ENCODE measurements at regions not wholly inside any gene's neighbourhood (a gene's known extent, or its start where the extent isn't known, plus 50 kb on each side); places are given as distances from the start of the nearest gene placed in this dataset.
"Not testable (repeated sequence)": the region's sequence is repeated elsewhere in the genome, so short reads cannot be mapped to it uniquely, and the experiment has no call there.

DNA sequence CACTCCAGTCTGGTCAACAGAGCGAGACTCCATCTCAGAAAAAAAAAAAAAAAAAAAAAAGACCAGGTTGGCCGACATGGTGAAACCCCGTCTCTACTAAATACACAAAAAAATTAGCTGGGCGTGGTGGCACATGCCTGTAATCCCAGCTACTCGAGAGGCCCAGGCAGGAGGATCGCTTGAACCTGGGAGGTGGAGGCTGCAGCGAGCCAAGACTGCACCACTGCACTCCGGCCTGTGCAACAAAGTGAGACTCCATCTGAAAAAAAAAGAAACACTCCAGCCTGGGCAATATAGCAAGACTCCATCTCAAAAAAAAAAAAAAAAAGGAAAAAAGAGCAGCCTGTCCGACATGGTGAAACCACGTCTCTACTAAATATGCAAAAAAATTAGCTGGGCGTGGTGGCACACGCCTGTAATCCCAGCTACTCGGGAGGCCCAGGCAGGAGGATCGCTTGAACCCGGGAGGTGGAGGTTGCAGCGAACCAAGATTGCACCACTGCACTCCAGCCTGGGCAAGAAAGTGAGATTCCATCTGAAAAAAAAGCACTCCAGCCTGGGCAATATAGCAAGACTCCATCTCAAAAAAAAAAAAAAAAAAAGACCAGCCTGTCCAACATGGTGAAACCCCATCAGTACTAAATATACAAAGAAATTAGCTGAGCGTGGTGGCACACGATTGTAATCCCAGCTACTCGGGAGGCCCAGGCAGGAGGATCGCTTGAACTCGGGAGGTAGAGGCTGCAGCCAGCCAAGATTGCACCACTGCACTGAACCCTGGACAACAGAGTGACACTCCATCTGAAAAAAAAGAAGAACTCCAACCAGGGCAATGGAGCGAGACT, 343.3 kb upstream of the PLGLB2 start:
- DNase-seq (ENCODE audit: low spot score); FAIRE-seq: not testable (repeated sequence)

DNA sequence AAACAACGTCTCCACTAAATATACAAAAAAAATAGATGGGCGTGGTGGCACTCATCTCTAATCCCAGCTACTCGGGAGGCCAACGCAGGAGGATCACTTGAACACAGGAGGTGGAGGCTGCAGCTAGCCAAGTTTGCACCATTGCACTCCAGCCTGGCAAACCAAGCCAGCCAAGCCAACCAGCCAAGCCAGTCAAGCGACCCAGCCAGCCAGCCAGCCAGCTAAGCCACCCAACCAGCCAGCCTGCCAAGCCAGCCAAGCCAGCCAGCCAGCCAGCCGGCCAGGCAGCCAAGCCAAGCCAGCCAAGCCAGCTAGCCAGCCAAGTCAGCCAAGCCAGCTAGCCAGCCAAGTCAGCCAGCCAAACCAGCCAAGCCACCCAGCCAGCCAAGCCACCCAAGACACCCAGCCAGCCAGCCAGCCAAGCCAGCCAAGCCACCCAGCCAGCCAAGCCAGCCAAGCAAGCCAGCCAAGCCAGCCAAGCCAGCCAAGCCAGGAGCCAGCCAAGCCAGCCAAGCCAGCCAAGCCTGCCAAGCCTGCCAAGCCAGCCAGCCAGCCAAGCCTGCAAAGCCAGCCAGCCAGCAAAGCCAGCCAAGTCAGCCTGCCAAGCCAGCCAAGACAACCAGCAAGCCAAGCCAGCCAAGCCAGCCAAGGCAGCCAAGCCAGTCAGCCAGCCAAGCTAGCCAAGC, 342.2 kb upstream of the PLGLB2 start:
- FAIRE-seq; DNase-seq (ENCODE audit: low spot score): not testable (repeated sequence)

DNA sequence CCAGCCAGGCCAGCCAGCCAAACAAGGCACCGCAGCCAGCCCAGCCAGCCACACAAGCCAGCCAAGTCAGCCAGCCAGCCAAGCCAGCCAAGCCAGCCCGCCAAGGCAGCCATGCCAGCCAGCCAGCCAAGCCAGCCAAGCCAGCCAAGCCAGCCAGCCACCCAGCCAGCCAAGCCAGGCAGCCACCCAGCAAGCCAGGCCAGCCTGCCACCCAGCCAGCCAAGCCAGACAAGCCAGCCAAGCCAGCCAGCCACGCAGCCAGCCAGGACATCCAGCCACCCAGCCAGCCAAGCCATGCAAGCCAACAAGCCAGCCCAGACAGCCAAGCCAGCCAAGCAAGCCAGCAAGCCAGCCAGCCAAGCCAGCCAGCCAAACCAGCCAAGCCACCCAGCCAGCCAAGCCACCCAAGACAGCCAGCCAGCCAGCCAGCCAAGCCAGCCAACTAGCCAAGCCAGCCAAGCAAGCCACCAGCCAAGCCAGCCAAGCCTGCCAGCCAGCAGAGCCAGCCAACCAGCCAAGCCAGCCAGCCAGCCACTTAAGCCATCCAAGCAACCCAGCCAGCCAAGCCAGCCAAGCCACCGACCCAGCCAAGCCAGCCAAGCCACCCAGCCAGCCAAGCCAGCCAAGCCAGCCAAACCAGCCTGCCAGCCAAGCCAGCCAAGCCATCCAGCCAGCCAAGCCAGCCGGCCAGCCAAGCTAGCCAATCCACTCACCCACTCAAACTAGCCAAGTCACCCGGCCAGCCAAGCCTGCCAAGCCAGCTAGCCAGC, 341.3 kb upstream of the PLGLB2 start:
- FAIRE-seq; DNase-seq (ENCODE audit: low spot score): not testable (repeated sequence)

DNA sequence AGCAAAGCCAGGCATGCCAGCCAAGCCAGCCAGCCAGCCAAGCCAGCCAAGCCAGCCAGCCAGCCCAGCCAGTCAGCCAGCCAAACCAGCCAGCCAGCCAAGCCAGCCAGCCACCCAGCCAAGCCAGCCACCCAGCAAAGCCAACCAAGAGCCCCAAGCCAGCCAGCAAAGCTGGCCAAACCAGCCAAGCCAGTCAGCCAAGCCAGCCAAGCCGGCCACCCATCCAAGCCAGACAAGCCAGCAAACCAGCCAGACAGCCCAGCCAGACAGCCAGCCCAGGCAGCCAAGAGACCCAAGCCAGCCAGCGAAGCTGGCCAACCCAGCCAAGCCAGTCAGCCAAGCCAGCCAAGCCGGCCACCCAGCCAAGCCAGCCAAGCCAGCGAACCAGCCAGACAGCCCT, 338.3 kb upstream of the PLGLB2 start:
- not testable (repeated sequence) for FAIRE-seq; DNase-seq (ENCODE audit: low spot score)

DNA sequence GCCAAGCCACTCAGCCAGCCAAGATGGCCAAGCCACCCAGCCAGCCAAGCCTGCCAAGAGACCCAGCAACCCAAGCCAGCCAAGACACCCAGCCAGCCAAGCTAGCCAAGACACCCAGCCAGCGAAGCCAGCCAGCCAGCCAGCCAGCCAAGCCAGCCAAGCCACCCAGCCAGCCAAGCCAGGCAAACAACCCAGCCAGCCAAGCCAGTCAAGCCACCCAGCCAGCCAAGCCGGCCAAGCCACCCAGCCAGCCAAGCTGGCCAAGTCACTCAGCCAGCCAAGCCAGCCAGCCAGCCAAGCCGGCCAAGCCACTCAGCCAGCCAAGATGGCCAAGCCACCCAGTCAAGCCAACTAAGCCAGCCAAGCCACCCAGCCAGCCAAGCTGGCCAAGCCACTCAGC, 337.5 kb upstream of the PLGLB2 start:
- FAIRE-seq; DNase-seq (ENCODE audit: low spot score): not testable (repeated sequence)

DNA sequence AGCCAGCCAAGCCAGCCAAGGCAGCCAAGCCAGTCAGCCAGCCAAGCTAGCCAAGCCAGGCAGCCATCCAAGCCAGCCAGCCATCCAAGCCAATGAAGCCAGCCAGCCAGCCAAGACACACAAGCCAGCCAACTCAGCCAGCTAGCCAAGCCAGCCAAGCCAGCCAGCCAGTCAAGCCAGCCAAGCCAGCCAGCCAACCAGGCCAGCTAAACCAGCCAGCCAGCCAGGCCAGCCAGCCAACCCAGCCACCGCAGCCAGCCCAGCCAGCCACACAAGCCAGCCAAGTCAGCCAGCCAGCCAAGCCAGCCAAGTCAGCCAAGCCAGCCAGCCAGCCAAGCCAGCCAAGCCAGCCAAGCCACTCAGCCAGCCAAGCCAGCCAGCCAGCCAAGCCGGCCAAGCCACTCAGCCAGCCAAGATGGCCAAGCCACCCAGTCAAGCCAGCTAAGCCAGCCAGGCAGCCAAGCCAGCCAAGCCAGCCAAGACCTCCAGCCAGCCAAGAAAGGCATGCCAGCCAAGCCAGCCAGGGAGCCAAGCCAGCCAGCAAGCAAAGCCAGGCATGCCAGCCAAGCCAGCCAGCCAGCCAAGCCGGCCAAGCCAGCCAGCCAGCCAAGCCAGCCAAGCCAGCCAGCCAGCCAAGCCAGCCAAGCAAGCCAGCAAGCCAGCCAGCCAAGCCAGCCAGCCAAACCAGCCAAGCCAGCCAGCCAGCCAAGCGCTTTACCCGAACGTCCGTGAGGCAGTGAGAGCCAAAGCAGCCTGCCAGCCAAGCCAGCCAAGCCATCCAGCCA, 335.7 kb upstream of the PLGLB2 start:
- DNase-seq (ENCODE audit: low spot score); FAIRE-seq: not testable (repeated sequence)

DNA sequence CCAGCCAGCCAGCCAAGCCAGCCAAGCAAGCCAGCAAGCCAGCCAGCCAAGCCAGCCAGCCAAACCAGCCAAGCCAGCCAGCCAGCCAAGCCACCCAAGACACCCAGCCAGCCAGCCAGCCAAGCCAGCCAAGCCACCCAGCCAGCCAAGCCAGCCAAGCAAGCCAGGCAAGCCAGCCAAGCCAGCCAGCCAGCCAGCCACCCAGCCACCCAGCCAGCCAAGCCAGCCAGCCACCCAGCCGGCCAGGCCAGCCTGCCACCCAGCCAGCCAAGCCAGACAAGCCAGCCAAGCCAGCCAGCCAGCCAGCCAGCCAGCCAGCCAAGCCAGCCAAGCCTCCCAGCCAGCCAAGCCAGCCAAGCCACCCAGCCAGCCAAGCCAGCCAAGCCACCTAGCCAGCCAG, 333.6 kb upstream of the PLGLB2 start:
- DNase-seq (ENCODE audit: low spot score); FAIRE-seq: not testable (repeated sequence)

DNA sequence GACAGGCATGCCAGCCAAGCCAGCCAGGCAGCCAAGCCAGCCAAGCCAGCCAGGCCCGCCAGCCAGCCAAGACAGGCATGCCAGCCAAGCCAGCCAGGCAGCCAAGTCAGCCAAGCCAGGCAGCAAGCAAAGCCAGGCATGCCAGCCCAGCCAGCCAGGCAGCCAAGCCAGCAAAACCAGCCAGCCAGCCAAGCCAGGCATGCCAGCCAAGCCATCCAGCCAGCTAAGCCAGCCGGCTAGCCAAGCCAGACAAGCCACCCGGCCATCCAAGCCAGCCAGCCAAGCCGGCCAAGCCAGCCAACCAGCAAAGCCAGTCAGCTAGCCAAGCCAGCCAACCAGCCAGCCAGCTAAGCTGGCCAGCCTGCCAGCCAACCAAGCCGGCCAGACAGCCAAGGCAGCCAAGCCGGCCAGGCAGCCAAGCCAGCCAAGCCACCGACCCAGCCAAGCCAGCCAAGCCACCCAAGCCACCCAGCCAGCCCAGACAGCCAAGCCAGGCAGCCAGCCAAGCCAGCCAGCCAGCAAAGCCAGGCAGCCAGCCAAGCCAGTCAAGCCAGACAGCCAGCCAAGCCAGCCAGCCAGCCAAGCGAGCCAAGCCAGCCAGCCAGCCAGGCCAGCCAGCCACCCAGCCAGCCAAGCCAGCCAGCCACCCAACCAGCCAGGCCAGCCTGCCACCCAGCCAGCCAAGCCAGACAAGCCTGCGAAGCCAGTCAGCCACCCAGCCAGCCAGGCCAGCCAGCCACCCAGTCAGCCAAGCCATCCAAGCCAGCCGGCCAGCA, 332.9 kb upstream of the PLGLB2 start:
- DNase-seq (ENCODE audit: low spot score); FAIRE-seq: not testable (repeated sequence)

DNA sequence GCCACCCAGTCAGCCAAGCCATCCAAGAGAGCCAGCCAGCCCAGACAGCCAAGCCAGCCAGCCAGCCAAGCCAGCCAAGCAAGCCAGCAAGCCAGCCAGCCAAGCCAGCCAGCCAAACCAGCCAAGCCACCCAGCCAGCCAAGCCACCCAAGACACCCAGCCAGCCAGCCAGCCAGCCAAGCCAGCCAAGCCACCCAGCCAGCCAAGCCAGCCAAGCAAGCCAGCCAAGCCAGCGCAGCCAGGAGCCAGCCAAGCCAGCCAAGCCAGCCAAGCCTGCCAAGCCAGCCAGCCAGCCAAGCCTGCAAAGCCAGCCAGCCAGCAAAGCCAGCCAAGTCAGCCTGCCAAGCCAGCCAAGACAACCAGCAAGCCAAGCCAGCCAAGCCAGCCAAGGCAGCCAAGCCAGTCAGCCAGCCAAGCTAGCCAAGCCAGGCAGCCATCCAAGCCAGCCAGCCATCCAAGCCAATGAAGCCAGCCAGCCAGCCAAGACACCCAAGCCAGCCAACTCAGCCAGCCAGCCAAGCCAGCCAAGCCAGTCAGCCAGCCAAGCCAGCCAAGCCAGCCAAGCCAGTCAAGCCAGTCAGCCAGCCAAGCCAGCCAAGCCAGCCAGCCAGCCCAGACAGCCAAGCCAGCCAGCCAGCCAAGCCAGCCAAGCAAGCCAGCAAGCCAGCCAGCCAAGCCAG, 332.2 kb upstream of the PLGLB2 start:
- not testable (repeated sequence) for DNase-seq (ENCODE audit: low spot score); FAIRE-seq

DNA sequence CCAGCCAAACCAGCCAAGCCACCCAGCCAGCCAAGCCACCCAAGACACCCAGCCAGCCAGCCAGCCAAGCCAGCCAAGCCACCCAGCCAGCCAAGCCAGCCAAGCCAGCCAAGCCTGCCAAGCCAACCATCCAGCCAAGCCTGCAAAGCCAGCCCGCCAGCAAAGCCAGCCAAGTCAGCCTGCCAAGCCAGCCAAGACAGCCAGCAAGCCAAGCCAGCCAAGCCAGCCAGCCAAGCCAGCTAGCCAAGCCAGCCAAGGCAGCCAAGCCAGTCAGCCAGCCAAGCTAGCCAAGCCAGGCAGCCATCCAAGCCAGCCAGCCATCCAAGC, 331.7 kb upstream of the PLGLB2 start:
- not testable (repeated sequence) for DNase-seq (ENCODE audit: low spot score); FAIRE-seq

DNA sequence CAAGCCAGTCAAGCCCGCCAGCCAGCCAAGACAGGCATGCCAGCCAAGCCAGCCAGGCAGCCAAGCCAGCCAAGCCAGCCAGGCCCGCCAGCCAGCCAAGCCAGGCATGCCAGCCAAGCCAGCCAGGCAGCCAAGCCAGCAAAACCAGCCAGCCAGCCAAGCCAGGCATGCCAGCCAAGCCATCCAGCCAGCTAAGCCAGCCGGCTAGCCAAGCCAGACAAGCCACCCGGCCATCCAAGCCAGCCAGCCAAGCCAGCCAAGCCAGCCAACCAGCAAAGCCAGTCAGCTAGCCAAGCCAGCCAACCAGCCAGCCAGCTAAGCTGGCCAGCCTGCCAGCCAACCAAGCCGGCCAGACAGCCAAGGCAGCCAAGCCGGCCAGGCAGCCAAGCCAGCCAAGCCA, 330.7 kb upstream of the PLGLB2 start:
- not testable (repeated sequence) for DNase-seq (ENCODE audit: low spot score); FAIRE-seq

DNA sequence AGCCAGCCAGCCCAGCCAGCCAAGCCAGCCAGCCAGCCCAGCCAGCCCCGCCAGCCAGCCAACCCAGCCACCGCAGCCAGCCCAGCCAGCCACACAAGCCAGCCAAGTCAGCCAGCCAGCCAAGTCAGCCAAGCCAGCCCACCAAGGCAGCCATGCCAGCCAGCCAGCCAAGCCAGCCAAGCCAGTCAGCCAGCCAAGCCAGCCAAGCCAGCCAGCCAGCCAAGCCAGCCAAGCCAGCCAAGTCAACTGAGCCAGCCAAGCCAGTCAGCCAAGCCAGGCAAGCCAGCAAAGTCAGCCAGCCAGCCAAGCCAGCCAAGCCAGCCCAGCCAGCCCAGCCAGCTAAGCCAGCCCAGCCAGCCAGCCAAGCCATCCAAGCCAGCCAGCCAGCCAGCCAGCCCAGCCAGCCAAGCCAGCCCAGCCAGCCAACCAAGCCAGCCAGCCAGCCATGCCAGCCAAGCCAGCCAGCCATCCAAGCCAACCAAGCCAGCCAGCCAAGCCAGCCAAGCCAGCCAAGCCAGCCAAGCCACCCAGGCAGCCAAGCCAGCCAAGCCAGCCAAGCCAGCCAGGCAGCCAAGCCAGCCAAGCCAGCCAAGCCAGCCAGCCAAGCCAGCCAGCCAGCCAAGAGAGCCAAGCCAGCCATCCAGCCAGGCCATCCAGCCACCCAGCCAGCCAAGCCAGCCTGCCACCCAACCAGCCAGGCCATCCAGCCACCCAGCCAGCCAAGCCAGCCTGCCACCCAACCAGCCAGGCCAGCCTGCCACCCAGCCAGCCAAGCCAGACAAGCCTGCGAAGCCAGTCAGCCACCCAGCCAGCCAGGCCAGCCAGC, 329.9 kb upstream of the PLGLB2 start:
- FAIRE-seq; DNase-seq (ENCODE audit: low spot score): not testable (repeated sequence)

DNA sequence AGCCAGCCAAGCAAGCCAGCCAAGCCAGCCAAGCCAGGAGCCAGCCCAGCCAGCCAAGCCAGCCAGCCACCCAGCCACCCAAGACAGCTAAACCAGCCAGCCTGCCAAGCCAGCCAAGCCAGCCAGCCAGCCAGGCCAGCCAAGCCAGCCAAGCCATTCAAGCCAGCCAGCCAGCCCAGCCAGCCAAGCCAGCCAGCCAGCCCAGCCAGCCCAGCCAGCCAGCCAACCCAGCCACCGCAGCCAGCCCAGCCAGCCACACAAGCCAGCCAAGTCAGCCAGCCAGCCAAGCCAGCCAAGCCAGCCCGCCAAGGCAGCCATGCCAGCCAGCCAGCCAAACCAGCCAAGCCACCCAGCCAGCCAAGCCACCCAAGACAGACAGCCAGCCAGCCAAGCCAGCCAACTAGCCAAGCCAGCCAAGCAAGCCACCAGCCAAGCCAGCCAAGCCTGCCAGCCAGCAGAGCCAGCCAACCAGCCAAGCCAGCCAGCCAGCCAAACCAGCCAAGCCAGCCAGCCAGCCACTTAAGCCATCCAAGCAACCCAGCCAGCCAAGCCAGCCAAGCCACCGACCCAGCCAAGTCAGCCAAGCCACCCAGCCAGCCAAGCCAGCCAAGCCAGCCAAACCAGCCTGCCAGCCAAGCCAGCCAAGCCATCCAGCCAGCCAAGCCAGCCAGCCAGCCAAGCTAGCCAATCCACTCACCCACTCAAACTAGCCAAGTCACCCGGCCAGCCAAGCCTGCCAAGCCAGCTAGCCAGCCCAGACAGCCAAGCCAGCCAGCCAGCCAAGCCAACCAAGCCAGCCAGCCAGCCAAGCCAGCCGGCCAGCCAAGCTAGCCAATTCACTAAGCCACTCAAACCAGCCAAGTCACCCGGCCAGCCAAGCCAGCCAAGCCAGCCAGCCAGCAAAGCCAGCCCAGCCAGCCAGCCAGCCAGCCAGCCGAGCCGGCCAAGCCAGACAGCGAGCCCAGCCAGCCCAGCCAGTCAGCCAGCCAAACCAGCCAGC, 328.8 kb upstream of the PLGLB2 start:
- FAIRE-seq; DNase-seq (ENCODE audit: low spot score): not testable (repeated sequence)

DNA sequence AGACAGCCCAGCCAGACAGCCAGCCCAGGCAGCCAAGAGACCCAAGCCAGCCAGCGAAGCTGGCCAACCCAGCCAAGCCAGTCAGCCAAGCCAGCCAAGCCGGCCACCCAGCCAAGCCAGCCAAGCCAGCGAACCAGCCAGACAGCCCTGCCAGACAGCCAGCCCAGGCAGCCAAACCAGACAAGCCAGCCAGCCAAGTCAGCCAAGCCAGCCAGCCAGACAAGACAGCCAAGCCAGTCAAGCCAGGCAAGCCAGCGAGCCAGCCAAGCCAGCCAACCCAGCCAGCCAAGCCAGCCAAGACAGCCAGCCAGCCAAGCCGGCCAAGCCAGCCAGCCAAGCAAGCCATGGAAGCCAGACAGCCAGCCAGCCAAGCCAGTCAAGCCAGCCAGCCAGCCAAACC, 327.9 kb upstream of the PLGLB2 start:
- not testable (repeated sequence) for FAIRE-seq; DNase-seq (ENCODE audit: low spot score)

DNA sequence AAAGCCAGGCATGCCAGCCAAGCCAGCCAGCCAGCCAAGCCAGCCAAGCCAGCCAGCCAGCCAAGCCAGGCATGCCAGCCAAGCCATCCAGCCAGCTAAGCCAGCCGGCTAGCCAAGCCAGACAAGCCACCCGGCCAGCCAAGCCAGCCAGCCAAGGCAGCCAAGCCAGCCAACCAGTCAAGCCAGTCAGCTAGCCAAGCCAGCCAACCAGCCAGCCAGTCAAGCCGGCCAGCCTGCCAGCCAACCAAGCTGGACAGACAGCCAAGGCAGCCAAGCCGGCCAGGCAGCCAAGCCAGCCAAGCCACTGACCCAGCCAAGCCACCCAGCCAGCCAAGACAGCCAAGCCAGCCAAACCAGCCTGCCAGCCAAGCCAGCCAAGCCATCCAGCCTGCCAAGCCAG, 326.9 kb upstream of the PLGLB2 start:
- FAIRE-seq; DNase-seq (ENCODE audit: low spot score): not testable (repeated sequence)

DNA sequence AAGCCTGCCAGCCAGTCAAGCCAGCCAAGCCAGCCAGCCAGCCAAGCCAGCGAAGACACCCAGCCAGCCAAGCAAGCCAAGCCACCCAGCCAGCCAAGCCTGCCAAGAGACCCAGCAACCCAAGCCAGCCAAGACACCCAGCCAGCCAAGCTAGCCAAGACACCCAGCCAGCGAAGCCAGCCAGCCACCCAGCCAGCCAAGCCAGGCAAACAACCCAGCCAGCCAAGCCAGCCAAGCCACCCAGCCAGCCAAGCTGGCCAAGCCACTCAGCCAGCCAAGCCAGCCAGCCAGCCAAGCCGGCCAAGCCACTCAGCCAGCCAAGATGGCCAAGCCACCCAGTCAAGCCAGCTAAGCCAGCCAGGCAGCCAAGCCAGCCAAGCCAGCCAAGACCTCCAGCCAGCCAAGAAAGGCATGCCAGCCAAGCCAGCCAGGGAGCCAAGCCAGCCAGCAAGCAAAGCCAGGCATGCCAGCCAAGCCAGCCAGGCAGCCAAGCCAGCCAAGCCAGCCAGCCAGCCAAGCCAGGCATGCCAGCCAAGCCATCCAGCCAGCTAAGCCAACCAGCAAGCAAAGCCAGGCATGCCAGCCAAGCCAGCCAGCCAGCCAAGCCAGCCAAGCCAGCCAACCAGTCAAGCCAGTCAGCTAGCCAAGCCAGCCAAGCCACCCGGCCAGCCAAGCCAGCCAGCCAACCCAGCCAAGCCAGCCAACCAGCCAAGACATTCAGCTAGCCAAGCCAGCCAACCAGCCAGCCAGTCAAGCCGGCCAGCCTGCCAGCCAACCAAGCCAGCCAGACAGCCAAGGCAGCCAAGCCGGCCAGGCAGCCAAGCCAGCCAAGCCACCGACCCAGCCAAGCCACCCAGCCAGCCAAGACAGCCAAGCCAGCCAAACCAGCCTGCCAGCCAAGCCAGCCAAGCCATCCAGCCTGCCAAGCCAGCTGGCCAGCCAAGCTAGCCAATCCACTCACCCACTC, 323.8 kb upstream of the PLGLB2 start:
- not testable (repeated sequence) for FAIRE-seq; DNase-seq (ENCODE audit: low spot score)
